HG02571 (cell line): ENCODE measurements at regions not wholly inside any gene's neighbourhood (a gene's known extent, or its start where the extent isn't known, plus 50 kb on each side); places are given as distances from the start of the nearest gene placed in this dataset.

ENCODE experiments used
- ATAC-seq: cut with Tn5 transposase; IDR thresholded peaks from one replicate; pipeline ENCODE4 v1.9.1; 2021; ENCODE audit warnings: mild to moderate bottlenecking, moderate library complexity; ENCODE audit not compliant: unreplicated experiment

- ATAC-seq = no peak
Observed at GRCh38 chr9:89655990-89656657, 51.3 kb downstream of the GADD45G start.

- ATAC-seq = no peak
Observed at GRCh38 chr9:89657295-89657694, 52.5 kb downstream of the GADD45G start.

- no peak for ATAC-seq
Observed at GRCh38 chr9:89657765-89658164, 53.0 kb downstream of the GADD45G start.

GRCh38 chr9:89658401-89658800 lies 53.6 kb downstream of the GADD45G start:
- ATAC-seq = no peak

- no peak for ATAC-seq
Observed at GRCh38 chr9:89658931-89659330, 54.1 kb downstream of the GADD45G start.

DNA sequence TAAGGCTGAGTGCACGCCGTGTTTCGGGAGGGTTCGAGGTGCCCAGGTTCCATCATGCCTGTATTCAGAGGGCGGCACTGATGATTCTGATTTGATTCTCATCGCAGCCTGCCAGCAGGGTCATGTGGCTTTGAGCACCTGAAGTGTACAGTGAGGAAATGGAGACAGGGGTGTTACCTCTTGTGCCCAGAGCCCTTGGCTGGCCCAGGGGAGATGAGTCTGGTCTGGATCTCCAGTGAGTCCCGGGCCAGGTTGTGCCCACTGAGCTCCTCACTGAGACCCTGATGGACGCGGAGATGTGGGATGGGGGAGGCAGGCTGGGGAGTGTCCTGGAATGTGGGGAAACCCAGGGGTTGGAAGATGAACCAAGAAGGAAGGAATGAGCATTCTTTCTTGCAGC lies 54.7 kb downstream of the GADD45G start:
- ATAC-seq = no peak

GRCh38 chr9:89659891-89660685 lies 55.3 kb downstream of the GADD45G start:
- ATAC-seq = no peak

DNA sequence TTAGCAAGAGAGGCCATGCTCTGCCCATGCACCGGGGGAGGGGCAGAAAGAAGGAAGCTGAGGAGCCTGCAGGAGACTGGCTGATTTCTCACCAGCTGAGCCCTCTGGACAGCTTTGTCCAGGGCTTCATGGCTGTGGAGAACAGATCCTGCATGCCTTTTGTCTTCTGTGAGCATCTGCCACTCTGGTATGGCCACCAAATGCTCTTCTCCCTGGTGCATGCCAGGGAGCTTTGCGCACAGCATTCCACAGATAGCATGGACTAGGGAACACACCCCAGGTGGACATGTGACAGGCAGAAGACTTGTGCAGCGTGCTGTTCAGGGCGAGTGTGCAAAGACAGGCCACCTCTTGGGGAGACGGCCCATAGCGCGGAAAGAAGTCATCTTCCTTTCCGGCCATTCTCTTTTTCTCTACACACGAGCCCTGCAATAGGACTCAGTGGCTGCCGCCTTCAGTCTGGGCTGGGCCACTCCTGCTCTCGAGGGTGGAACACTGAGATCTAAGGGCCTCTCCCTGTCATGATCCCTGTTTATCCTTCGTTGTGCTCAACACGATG lies 56.7 kb downstream of the GADD45G start:
- ATAC-seq = no peak

- no peak for ATAC-seq
Observed at GRCh38 chr9:89661956-89662717, 57.3 kb downstream of the GADD45G start.

DNA sequence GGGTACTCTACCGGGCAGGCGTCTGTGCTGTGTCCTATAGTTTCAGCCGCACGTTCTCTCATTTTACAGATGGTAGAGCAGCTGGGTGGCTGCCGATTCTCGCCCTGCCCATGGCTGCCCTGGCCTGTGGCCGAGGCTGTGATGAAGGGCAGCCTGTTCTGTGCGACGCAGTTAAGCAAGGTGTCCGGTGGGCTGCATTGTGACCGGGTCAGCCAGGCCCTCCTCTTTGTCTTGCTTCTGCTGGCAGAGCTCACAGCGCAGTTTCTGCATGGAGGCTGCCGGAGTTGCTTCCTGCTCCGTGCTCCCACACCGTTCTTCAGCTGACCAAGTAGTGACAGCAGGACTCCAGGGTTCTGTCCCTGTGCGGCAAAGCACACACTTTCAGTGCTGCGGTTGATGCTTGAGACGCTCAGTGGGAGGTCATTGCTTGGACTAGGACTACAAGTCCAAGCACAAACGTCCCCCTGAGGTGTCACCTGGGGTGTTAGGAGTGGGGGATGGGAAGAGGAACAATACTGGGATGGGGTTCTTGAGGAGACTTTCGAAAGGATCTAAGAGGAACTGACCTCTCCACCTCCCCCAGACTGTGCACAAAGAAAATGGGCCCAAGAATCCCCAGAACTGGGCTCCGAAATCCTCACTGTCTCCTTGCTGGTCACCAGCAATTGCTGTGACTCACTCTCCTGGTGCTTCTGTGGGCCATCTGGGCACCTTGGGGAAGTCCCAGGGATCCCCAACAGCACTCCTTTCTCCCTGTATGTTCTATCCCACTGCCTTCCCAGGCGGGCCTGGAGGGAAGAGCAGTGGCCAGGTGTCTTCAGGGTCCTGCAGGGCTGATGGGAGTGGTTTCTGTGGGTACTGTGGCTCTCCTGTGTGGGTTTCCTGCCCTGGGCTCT lies 58.2 kb downstream of the GADD45G start:
- no peak for ATAC-seq

DNA sequence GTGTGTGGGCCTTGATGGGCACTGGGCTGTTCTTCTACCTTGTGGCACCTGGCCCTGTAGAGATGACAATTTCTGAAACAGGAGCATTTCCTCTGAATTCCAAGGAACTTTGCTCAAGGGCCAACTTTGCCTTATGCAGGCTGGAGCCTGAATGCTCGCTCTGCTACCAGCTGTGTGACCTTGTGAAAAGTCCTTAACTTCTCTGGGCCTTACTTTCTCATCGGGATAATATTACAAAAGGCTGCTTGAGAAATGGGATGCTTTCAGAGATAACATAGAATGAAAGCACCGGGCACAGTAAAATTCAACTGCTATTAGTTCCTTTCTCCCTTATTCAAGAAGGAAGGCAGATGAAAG lies 58.8 kb downstream of the GADD45G start:
- ATAC-seq = no peak

GRCh38 chr9:89664010-89664409 lies 59.2 kb downstream of the GADD45G start:
- ATAC-seq = no peak

DNA sequence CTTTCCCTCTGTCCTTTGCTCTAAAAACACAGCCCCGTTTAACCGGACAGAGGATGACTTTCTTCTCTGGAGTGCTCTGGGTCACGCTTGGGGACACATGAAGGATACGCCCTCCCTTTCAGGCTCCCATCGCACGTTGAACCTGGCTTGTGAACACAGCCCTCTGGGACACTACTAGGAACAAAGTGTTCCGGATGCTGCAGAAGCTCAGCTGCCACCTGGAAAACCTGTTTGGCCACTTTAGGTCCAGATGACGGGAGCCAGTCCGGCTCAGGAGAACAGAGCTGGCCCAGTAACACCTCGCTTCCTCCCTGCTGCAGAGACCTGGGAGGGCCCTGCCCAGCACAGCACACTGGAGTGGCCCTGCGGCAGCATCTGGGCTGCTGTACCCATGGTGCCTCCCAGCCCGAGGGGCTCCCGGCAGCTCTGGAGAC lies 60.1 kb downstream of the GADD45G start:
- no peak for ATAC-seq

GRCh38 chr9:89666364-89666763 lies 61.6 kb downstream of the GADD45G start:
- ATAC-seq = no peak

DNA sequence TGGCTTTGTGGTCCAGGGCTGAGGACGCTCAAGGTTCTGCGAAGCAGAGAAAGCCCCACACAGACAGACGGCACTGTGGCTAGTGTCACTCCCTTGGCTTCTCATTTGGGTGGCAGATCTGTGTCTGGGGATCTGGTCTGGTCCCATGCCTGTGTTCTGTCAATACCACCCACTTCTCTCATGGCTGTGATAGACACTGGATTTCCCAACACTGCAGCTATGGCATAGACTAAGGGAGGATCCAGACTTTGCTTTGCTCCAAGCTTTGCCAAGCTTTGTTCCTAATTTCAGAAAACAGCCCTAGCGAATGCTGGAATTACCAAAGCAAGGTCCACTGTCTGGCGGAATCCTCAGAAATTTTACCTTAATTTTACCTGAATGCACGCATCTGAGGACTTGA lies 62.1 kb downstream of the GADD45G start:
- no peak for ATAC-seq

GRCh38 chr9:89667726-89668125 lies 62.9 kb downstream of the GADD45G start:
- no peak for ATAC-seq

DNA sequence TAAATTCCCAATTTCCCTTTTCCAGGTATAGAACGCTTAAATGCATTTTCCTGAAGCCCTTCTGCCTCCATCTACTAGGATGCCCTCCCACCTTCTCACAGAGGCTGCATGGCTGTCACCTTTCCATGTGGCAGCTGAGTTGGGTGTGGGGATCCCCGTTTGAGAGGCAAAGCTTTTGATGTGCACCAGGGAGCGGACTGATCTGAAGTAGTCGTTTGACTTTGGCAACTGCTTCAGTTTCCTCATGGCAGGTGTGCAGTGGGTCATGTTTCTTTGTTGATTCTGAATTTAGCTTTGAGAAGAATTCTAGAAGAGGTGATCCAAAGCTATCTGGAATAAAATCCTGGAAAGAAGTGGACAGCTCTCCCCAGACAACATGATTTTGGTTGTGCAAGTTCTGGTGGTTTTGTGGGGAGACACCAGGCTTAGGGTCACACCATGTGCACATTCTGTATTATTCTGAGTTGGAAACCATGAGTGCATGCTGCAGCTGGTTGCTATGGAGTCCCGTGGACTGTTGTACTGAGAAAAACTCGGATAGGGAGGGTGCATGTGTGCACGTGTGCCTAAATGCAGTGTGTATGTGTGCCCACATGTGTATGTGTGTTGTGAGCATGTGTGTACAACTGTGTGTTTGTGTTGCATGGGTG lies 63.5 kb downstream of the GADD45G start:
- ATAC-seq = no peak

- no peak for ATAC-seq
Observed at GRCh38 chr9:89668866-89669246, 64.0 kb downstream of the GADD45G start.

DNA sequence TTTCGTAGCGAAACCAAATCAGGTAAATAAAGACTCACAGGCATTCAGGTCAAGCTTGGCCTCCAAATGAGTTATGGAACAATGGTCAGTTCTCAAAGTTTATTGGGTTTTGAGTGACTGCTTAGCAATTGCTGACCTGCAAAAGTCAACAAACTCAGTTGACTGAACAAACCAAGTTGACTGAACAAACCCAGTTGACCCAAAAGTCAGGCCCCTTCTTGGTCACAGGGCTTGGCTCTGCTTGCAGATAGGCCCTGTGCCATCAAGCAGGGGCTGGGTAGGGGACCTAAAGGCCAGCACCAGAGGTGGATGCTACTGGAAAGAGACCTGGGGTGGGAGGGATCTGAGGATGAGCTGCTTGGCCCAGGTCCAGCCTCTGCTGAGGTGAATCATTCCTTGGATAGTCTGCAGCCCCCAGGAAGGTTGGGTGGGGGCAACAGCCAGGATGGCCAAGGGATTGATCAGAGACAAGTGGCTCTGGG lies 64.6 kb downstream of the GADD45G start:
- no peak for ATAC-seq

- no peak for ATAC-seq
Observed at GRCh38 chr9:89670114-89670513, 65.3 kb downstream of the GADD45G start.
